OCI-LY3 (cell line): ENCODE measurements at regions not wholly inside any gene's neighbourhood (a gene's known extent, or its start where the extent isn't known, plus 50 kb on each side); places are given as distances from the start of the nearest gene placed in this dataset.

Experiments used
- H2AFZ ChIP-seq: fragments of 200-600, 300-600 bp; shearing (Covaris generic); 2 replicates; pipeline ENCODE4 v1.6.0; 2014; ENCODE audit warnings: antibody characterized with exemption, low read depth, low read length
- H3K27ac ChIP-seq: fragments of 200-600, 300-600 bp; sonication (generic); 2 replicates; pipeline ENCODE4 v1.5.1; 2014; ENCODE audit warnings: mild to moderate bottlenecking, low read length, moderate library complexity, mixed read lengths
- H3K27me3 ChIP-seq: fragments of 200-600, 300-600 bp; sonication (generic); 2 replicates; pipeline ENCODE4 v1.6.1; 2014; ENCODE audit warnings: low read depth, low read length, mixed read lengths
- H3K36me3 ChIP-seq: fragments of 200-600, 300-600 bp; sonication (generic); replicated peaks from 2 replicates; pipeline ENCODE3; 2014; ENCODE audit warnings: low read depth, low read length, mixed read lengths
- H3K4me1 ChIP-seq: fragments of 300-600, 200-600 bp; sonication (generic); 2 replicates; pipeline ENCODE4 v1.6.1; 2014; ENCODE audit warnings: low read length, mixed read lengths
- H3K4me2 ChIP-seq: fragments of 200-600, 300-600 bp; sonication (generic); 2 replicates; pipeline ENCODE4 v1.6.1; 2014; ENCODE audit warnings: low read length, mixed read lengths
- H3K4me3 ChIP-seq: fragments of 300-600, 200-600 bp; sonication (generic); 2 replicates; pipeline ENCODE4 v1.5.1; 2014; ENCODE audit warnings: antibody characterized with exemption, mild to moderate bottlenecking, low read length, moderate library complexity
- H3K79me2 ChIP-seq: fragments of 300-600, 200-600 bp; shearing (Covaris generic); 2 replicates; pipeline ENCODE4 v1.6.1; 2014; ENCODE audit warnings: mild to moderate bottlenecking, low read length, mixed read lengths
- H3K9ac ChIP-seq: fragments of 300-600, 200-600 bp; shearing (Covaris generic); 2 replicates; pipeline ENCODE4 v1.6.0; 2014; ENCODE audit warnings: mild to moderate bottlenecking, low read length, moderate library complexity
- H3K9me3 ChIP-seq: fragments of 200-600, 300-600 bp; shearing (Covaris generic); 2 replicates; pipeline ENCODE4 v1.6.1; 2014; ENCODE audit warnings: low read length, mixed read lengths; ENCODE audit not compliant: insufficient read depth
- H4K20me1 ChIP-seq: fragments of 200-600, 300-600 bp; sonication (generic); 2 replicates; pipeline ENCODE4 v1.6.1; 2016; ENCODE audit warnings: low read length, mixed read lengths; ENCODE audit not compliant: insufficient read depth
- EZH2phosphoT487 ChIP-seq: fragments of 200-600 bp; shearing (Covaris generic); IDR thresholded peaks from 2 replicates; pipeline ENCODE4 v1.6.1; 2018; ENCODE audit warnings: antibody characterized with exemption, mixed run types, low read depth
- TF ChIP-seq, protein P1 (sequence below): fragments of 200-600, 300-600 bp; sonication (generic); IDR thresholded peaks from 2 replicates; pipeline ENCODE4 v1.5.1; 2014; ENCODE audit warnings: antibody characterized with exemption, low read length, low read depth

DNA sequence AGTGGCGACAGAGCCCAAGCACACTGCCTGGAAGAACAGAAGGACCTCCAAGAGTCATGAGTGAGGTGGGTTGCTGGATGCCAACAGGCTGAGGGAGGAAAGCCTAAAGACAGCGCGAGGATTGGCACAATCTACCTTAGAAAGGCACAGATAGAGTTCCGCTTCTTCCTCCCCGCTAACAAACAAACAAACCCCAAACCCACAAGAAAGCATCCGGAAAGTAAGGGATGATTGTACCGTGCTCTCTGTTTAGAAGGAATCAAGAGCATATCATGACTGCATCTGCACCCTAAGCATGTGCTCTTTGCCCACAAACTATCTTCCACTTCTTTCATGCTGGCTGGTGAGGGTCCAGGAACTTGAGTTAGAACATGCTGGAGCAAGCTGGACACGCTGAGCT lies 233.0 kb upstream of the KLF12 start:
- TF ChIP-seq EZH2phosphoT487, result no peak
- TF ChIP-seq, protein P1, sequence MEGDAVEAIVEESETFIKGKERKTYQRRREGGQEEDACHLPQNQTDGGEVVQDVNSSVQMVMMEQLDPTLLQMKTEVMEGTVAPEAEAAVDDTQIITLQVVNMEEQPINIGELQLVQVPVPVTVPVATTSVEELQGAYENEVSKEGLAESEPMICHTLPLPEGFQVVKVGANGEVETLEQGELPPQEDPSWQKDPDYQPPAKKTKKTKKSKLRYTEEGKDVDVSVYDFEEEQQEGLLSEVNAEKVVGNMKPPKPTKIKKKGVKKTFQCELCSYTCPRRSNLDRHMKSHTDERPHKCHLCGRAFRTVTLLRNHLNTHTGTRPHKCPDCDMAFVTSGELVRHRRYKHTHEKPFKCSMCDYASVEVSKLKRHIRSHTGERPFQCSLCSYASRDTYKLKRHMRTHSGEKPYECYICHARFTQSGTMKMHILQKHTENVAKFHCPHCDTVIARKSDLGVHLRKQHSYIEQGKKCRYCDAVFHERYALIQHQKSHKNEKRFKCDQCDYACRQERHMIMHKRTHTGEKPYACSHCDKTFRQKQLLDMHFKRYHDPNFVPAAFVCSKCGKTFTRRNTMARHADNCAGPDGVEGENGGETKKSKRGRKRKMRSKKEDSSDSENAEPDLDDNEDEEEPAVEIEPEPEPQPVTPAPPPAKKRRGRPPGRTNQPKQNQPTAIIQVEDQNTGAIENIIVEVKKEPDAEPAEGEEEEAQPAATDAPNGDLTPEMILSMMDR, result no peak
- Histone ChIP-seq H3K9ac (no peak overlapping the region), H3K36me3 (no peaks in the 10 kb centered on the region), H3K27me3 (no peaks in the 10 kb centered on the region), H3K4me3 (no peak overlapping the region), H3K9me3 (no peaks in the 10 kb centered on the region), H3K4me2 (no peak overlapping the region), H4K20me1 (no peaks in the 10 kb centered on the region), H3K4me1 (no peaks in the 10 kb centered on the region), H3K79me2 (no peaks in the 10 kb centered on the region), H2AFZ (no peak overlapping the region), H3K27ac (no peak overlapping the region)

DNA sequence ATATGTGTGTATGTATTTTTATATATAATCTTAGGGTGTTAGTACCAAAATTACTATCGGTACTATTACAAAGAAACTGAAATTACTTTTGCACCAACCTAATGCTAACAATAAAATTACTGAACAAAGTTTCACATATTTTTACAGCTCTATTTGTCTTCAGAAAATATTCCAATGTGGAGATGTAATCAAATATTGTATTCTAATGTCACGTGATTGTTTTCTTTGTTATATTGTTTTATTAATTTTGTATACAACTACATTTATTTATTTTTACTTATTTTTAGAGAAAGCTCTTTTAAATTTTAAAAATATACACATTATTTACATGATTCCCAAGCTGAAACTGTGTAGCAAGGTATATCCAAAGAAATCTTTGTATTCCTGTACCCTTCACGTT lies 227.1 kb upstream of the KLF12 start:
- H3K4me3 ChIP-seq, result no peak overlapping the region
- H3K79me2 ChIP-seq, result no peaks in the 10 kb centered on the region
- no peaks in the 10 kb centered on the region for H4K20me1 ChIP-seq
- no peak overlapping the region for H3K9ac ChIP-seq
- H2AFZ ChIP-seq, result no peak overlapping the region
- no peak overlapping the region for H3K4me2 ChIP-seq
- H3K27ac ChIP-seq, result no peak overlapping the region
- 0 out of 2 replicates have a peak, but pooled peaks cover 3% of the 10 kb centered on the region for H3K9me3 ChIP-seq
- H3K4me1 ChIP-seq, result peaks cover 4% of the 10 kb centered on the region; the same call in 1 of the 2 replicates
- no peak for TF ChIP-seq EZH2phosphoT487
- TF ChIP-seq, protein P1, result no peak
- H3K27me3 ChIP-seq, result no peaks in the 10 kb centered on the region
- no peaks in the 10 kb centered on the region for H3K36me3 ChIP-seq

DNA sequence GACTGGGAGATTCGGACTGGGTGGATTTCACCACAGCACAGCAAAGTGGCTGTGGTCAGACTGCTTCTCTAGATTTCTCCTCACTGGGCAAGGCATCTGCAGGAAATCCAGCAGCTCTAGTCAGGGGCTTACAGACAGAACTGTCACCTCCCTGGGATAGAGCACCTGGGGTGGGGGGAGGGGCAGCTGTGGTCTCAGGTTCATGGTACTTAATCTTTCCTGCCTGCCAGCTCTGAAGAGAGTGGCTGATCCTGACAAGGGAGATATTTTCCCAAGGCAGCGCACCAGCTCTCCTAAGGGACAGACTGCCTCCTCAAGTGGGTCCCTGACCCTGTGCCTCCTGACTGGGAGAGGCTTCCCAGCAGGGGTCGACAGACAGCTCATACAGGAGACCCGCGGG lies 212.8 kb upstream of the KLF12 start:
- TF ChIP-seq EZH2phosphoT487, result no peak
- TF ChIP-seq, protein P1, result no peak
- H3K4me2 ChIP-seq, result no peak overlapping the region
- no peak overlapping the region for H2AFZ ChIP-seq
- no peaks in the 10 kb centered on the region for H3K9me3 ChIP-seq
- H3K9ac ChIP-seq, result no peak overlapping the region
- no peaks in the 10 kb centered on the region for H3K36me3 ChIP-seq
- H3K27me3 ChIP-seq, result no peaks in the 10 kb centered on the region
- H3K4me3 ChIP-seq, result no peak overlapping the region
- no peak overlapping the region for H3K27ac ChIP-seq
- H3K4me1 ChIP-seq, result no peaks in the 10 kb centered on the region
- H3K79me2 ChIP-seq, result no peaks in the 10 kb centered on the region
- no peaks in the 10 kb centered on the region for H4K20me1 ChIP-seq

DNA sequence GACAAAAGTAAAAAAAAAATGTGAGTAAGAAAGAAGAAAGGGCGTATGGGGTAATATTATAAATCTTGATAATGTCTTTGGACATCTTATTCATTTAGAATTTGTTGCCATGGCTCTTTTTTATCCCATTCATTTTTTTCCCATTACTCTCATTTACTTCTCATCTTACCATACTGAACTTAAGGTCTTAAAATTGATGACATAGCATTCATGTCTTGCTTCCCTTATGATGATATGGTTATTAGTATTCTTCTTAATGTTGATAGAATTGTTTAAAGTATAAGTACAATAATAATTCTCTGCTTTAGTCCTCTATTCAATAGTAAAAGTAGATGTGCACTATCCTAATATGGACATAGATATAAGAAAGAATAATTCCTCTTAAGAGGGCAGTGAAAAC lies 204.1 kb upstream of the KLF12 start:
- Histone ChIP-seq H3K27ac (no peak overlapping the region), H4K20me1 (no peaks in the 10 kb centered on the region), H3K9me3 (no peaks in the 10 kb centered on the region), H3K4me1 (no peaks in the 10 kb centered on the region), H2AFZ (no peak overlapping the region), H3K9ac (no peak overlapping the region), H3K4me2 (no peak overlapping the region), H3K27me3 (no peaks in the 10 kb centered on the region), H3K4me3 (no peak overlapping the region), H3K79me2 (no peaks in the 10 kb centered on the region), H3K36me3 (no peaks in the 10 kb centered on the region)
- no peak for TF ChIP-seq EZH2phosphoT487
- TF ChIP-seq, protein P1, result no peak
